Astrocyte (in vitro differentiated cells and primary cell): ENCODE measurements at regions not wholly inside any gene's neighbourhood (a gene's known extent, or its start where the extent isn't known, plus 50 kb on each side); places are given as distances from the start of the nearest gene placed in this dataset.

Experiments
- EZH2 ChIP-seq: IDR thresholded peaks from 2 replicates; pipeline ENCODE4 v1.6.1; 2012; ENCODE audit warnings: mild to moderate bottlenecking, low read length, inconsistent platforms; ENCODE audit not compliant: insufficient read depth
- TF ChIP-seq, protein P1 (sequence below): IDR thresholded peaks from 2 replicates; pipeline ENCODE4 v1.5.1; 2011; ENCODE audit warnings: low read depth, mild to moderate bottlenecking, inconsistent platforms, low read length, moderate library complexity; ENCODE audit not compliant: insufficient read depth

- TF ChIP-seq, protein P1, sequence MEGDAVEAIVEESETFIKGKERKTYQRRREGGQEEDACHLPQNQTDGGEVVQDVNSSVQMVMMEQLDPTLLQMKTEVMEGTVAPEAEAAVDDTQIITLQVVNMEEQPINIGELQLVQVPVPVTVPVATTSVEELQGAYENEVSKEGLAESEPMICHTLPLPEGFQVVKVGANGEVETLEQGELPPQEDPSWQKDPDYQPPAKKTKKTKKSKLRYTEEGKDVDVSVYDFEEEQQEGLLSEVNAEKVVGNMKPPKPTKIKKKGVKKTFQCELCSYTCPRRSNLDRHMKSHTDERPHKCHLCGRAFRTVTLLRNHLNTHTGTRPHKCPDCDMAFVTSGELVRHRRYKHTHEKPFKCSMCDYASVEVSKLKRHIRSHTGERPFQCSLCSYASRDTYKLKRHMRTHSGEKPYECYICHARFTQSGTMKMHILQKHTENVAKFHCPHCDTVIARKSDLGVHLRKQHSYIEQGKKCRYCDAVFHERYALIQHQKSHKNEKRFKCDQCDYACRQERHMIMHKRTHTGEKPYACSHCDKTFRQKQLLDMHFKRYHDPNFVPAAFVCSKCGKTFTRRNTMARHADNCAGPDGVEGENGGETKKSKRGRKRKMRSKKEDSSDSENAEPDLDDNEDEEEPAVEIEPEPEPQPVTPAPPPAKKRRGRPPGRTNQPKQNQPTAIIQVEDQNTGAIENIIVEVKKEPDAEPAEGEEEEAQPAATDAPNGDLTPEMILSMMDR, result no peak
- no peak for TF ChIP-seq EZH2
Measured at GRCh38 chr6:6968357-6968730, 139.4 kb upstream of the RREB1 start.
